HepG2 (cell line): ENCODE measurements at regions not wholly inside any gene's neighbourhood (a gene's known extent, or its start where the extent isn't known, plus 50 kb on each side); places are given as distances from the start of the nearest gene placed in this dataset.

Experiments
- ATAC-seq: fragments of 200-7000 bp; cut with Tn5 transposase; 3 replicates; pipeline ENCODE4 v1.9.1; 2020; ENCODE audit warnings: mild to moderate bottlenecking, moderate library complexity
- BruUV-seq: library from RNA; stranded (reverse); fragments of 400-500 nt; replicated peaks from 2 replicates; lab custom pipeline; 2021; lab: Mats Ljungman, UMichigan
- CTCF ChIA-PET: fragments of 300-600 bp; formaldehyde crosslinking; extraction: SDS; loops from one replicate; lab custom pipeline; 2021; ENCODE audit warnings: low total read pairs, inconsistent platforms, low intra/inter-chr PET ratio; lab: Yijun Ruan, JAX
- POLR2A ChIA-PET: fragments of 350-600 bp; sonication (Branson Sonifier 250); formaldehyde crosslinking; loops from one replicate; lab custom pipeline; 2020; ENCODE audit warnings: antibody characterized with exemption, inconsistent platforms; lab: Yijun Ruan, JAX
- DNase-seq: peaks from one replicate; pipeline ENCODE4 v3.0.0-alpha.2; 2015; ENCODE audit warnings: low spot score
- FAIRE-seq: peaks from 3 replicates; lab custom pipeline; 2011; peaks lifted over from hg19 to GRCh38; lab: Jason Lieb, UNC
- H2AFZ ChIP-seq: one replicate; pipeline ENCODE4 v1.6.1; 2011; ENCODE audit warnings: low read length, inconsistent platforms
- H3K27ac ChIP-seq: fragments of 300-600 bp; 3 replicates; pipeline ENCODE4 v1.8.0; 2011; ENCODE audit warnings: mixed run types, mild to moderate bottlenecking, mixed read lengths, low read length, inconsistent platforms; ENCODE audit not compliant: insufficient read depth; ENCODE audit errors: extremely low read length
- H3K27me3 ChIP-seq, 2 experiments: fragments of 200-600 bp in 1 of 2; 2 replicates in 1 of 2; 3 replicates in 1 of 2; pipeline versions ENCODE4 v1.6.0 to v1.8.0; 2011; ENCODE audit warnings: low read length in 2 of 2, mild to moderate bottlenecking in 2 of 2, moderate library complexity in 2 of 2, inconsistent platforms in 1 of 2; ENCODE audit not compliant: insufficient read depth in 2 of 2, control insufficient read depth in 1 of 2
- H3K36me3 ChIP-seq, 2 experiments: fragments of 200-600 bp in 1 of 2; replicated peaks in 1 of 2; 2 replicates in 1 of 2; 3 replicates in 1 of 2; pipeline versions ENCODE4 v1.5.1 to v1.8.0; 2011; ENCODE audit warnings: low read length in 2 of 2, inconsistent platforms in 1 of 2; ENCODE audit not compliant: insufficient read depth in 2 of 2, control insufficient read depth in 1 of 2
- H3K4me1 ChIP-seq: 2 replicates; pipeline ENCODE4 v1.5.1; 2012; ENCODE audit warnings: low read length, inconsistent platforms; ENCODE audit not compliant: insufficient read depth
- H3K4me2 ChIP-seq: 2 replicates; pipeline ENCODE4 v1.6.0; 2011; ENCODE audit warnings: low read depth, low read length, inconsistent platforms
- H3K4me3 ChIP-seq, 3 experiments: fragments of 200-600 bp in 1 of 3; sonication (generic), shearing (Covaris generic) in 1 of 3; replicated peaks in 1 of 3; 2 replicates each; pipeline ENCODE4 v1.5.1; 2011 to 2016; ENCODE audit warnings: low read length in 3 of 3, inconsistent platforms in 2 of 3, low read depth in 2 of 3, mild to moderate bottlenecking in 2 of 3, control low read depth in 1 of 3, mixed read lengths in 1 of 3; ENCODE audit not compliant: insufficient read depth in 1 of 3
- H3K79me2 ChIP-seq: one replicate; pipeline ENCODE4 v1.6.1; 2011; ENCODE audit warnings: low read length, inconsistent platforms; ENCODE audit not compliant: insufficient read depth
- H3K9ac ChIP-seq: 2 replicates; pipeline ENCODE4 v1.6.0; 2011; ENCODE audit warnings: mild to moderate bottlenecking, low read depth, low read length, inconsistent platforms; ENCODE audit not compliant: insufficient read depth
- H3K9me3 ChIP-seq: 2 replicates; pipeline ENCODE4 v1.5.1; 2012; ENCODE audit warnings: mild to moderate bottlenecking, low read length
- H4K20me1 ChIP-seq: 2 replicates; pipeline ENCODE4 v1.6.0; 2011; ENCODE audit warnings: inconsistent platforms, mild to moderate bottlenecking, low read length, moderate library complexity; ENCODE audit not compliant: insufficient read depth
- CBFB ChIP-seq: sonication (generic); formaldehyde crosslinking; IDR thresholded peaks from 2 replicates; pipeline ENCODE4 v1.4.0; 2020; ENCODE audit warnings: missing genetic modification reagents
- GFI1 ChIP-seq: sonication (generic); formaldehyde crosslinking; IDR thresholded peaks from 2 replicates; pipeline ENCODE4 v1.5.0; 2020; ENCODE audit warnings: missing genetic modification reagents, mild to moderate bottlenecking, borderline replicate concordance
- GMEB1 ChIP-seq: sonication (generic); formaldehyde crosslinking; IDR thresholded peaks from 2 replicates; pipeline ENCODE4 v1.5.1; 2020; ENCODE audit warnings: missing genetic modification reagents, mild to moderate bottlenecking, borderline replicate concordance
- HNRNPUL1 ChIP-seq: fragments of 200-400 bp; formaldehyde crosslinking; IDR thresholded peaks from 2 replicates; pipeline ENCODE4 v1.6.1; 2017; ENCODE audit warnings: low read depth, mild to moderate bottlenecking, low read length, moderate library complexity
- HOXD1 ChIP-seq: sonication (generic); formaldehyde crosslinking; IDR thresholded peaks from 2 replicates; pipeline ENCODE4 v1.5.0; 2020; ENCODE audit warnings: missing genetic modification reagents
- KDM5A ChIP-seq: fragments of 200-600 bp; sonication (generic); IDR thresholded peaks from 2 replicates; pipeline ENCODE4 v1.7.0; 2018; ENCODE audit warnings: antibody characterized with exemption, mild to moderate bottlenecking, low read length, borderline replicate concordance
- MYC ChIP-seq: sonication (generic); formaldehyde crosslinking; IDR thresholded peaks from 2 replicates; pipeline ENCODE4 v1.9.0; 2021; ENCODE audit warnings: missing genetic modification reagents, borderline replicate concordance
- RELA ChIP-seq: sonication (generic); formaldehyde crosslinking; IDR thresholded peaks from 2 replicates; pipeline ENCODE4 v1.4.0; 2020; ENCODE audit warnings: missing genetic modification reagents
- U2AF1 ChIP-seq: fragments of 200-400 bp; formaldehyde crosslinking; optimal IDR thresholded peaks from 2 replicates; pipeline ENCODE3; 2017; ENCODE audit warnings: mild to moderate bottlenecking, low read depth, low read length
- ZMYM3 ChIP-seq: sonication (generic); formaldehyde crosslinking; IDR thresholded peaks from 2 replicates; pipeline ENCODE4 v1.5.1; 2020; ENCODE audit warnings: mild to moderate bottlenecking, missing genetic modification reagents
- ZNF274 ChIP-seq: sonication (generic); formaldehyde crosslinking; IDR thresholded peaks from 2 replicates; pipeline ENCODE4 v1.5.1; 2020; ENCODE audit warnings: mild to moderate bottlenecking, missing genetic modification reagents
- ZNF30 ChIP-seq: sonication (generic); formaldehyde crosslinking; IDR thresholded peaks from 2 replicates; pipeline ENCODE4 v1.5.0; 2020; ENCODE audit warnings: mild to moderate bottlenecking, missing genetic modification reagents
- ZNF468 ChIP-seq: sonication (generic); formaldehyde crosslinking; IDR thresholded peaks from 2 replicates; pipeline ENCODE4 v1.8.0; 2022; ENCODE audit warnings: mild to moderate bottlenecking, moderate library complexity, missing genetic modification reagents
- ZNF775 ChIP-seq: sonication (generic); formaldehyde crosslinking; IDR thresholded peaks from 2 replicates; pipeline ENCODE4 v1.4.0; 2020; ENCODE audit warnings: missing genetic modification reagents, mild to moderate bottlenecking, moderate library complexity, borderline replicate concordance
- ZNF816 ChIP-seq: sonication (generic); formaldehyde crosslinking; IDR thresholded peaks from 2 replicates; pipeline ENCODE4 v1.8.0; 2022; ENCODE audit warnings: missing genetic modification reagents, mild to moderate bottlenecking, borderline replicate concordance
- WGBS: methylation state at CpG from one replicate; pipeline ENCODE4 v1.1.6; 2017; ENCODE audit warnings: low lambda C conversion rate; 5-methylcytosine and 5-hydroxymethylcytosine counted together
- in situ Hi-C: cut with HindIII; loops from 2 replicates; pipeline ENCODE4 v1.10.0; 2017; ENCODE audit warnings: low pct_unique_long_range_greater_than_20kb; ENCODE audit not compliant: extremely low pct_ligation_motif_present
- intact Hi-C: fragments of 100-400 bp; cut with micrococcal nuclease; formaldehyde crosslinking; loops from one replicate; pipeline ENCODE4 v1.10.0; 2022; ENCODE audit not compliant: unreplicated experiment
- TF ChIP-seq, protein P1 (sequence below), 2 experiments: sonication (generic) in 1 of 2; formaldehyde crosslinking in 1 of 2; IDR thresholded peaks; 2 replicates each; pipeline versions ENCODE4 v1.4.0 to v1.6.1; 2016 to 2020; ENCODE audit warnings: borderline replicate concordance in 1 of 2, low read depth in 1 of 2, mild to moderate bottlenecking in 1 of 2, missing genetic modification reagents in 1 of 2
- TF ChIP-seq, protein P2 (sequence below), 2 experiments: fragments of 450-650 bp in 1 of 2; sonication (generic) in 1 of 2; formaldehyde crosslinking; IDR thresholded peaks; 2 replicates each; pipeline versions ENCODE4 v1.5.0 to v1.8.0; 2020 to 2022; ENCODE audit warnings: mild to moderate bottlenecking in 1 of 2, missing genetic modification reagents in 1 of 2

GRCh38 chr7:98040626-98041360 lies 50.8 kb upstream of the OCM2 start:
- Histone ChIP-seq H3K27ac (no peak overlapping the region), H3K27me3 (no peaks in the 10 kb centered on the region; a peak in 2 of 5 replicates), H2AFZ (no peak overlapping the region), H3K4me1 (no peaks in the 10 kb centered on the region), H3K79me2 (no peaks in the 10 kb centered on the region), H3K4me2 (no peak overlapping the region), H3K9ac (no peak overlapping the region), H3K9me3 (no peaks in the 10 kb centered on the region), H3K36me3 (no peaks in the 10 kb centered on the region), H3K4me3 (no peak overlapping the region), H4K20me1 (no peaks in the 10 kb centered on the region)
- ATAC-seq: no peak; the same call in 2 of the 3 replicates
- no TSS peak for BruUV-seq
- WGBS: 51% methylated on average over 17 of the region's 17 CpGs
- ChIA-PET POLR2A (no interaction called here), CTCF (no interaction called here)
- in situ Hi-C loops: no loop called here
- intact Hi-C loops: no loop called here
- no peak for FAIRE-seq
- no peak for DNase-seq
- no peak for TF ChIP-seq HOXD1 (CRISPR knock-in tag)
- TF ChIP-seq RELA: no peak
- no peak for TF ChIP-seq ZNF816 (CRISPR knock-in tag)
- TF ChIP-seq ZNF775: no peak
- TF ChIP-seq ZNF30 (CRISPR knock-in tag): no peak
- no peak for TF ChIP-seq ZNF468 (CRISPR knock-in tag)
- TF ChIP-seq GFI1 (CRISPR knock-in tag): no peak
- TF ChIP-seq GMEB1 (CRISPR knock-in tag): no peak
- TF ChIP-seq, protein P1, sequence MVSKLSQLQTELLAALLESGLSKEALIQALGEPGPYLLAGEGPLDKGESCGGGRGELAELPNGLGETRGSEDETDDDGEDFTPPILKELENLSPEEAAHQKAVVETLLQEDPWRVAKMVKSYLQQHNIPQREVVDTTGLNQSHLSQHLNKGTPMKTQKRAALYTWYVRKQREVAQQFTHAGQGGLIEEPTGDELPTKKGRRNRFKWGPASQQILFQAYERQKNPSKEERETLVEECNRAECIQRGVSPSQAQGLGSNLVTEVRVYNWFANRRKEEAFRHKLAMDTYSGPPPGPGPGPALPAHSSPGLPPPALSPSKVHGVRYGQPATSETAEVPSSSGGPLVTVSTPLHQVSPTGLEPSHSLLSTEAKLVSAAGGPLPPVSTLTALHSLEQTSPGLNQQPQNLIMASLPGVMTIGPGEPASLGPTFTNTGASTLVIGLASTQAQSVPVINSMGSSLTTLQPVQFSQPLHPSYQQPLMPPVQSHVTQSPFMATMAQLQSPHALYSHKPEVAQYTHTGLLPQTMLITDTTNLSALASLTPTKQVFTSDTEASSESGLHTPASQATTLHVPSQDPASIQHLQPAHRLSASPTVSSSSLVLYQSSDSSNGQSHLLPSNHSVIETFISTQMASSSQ (IDR thresholded peaks at IDR 0.05; ENCODE audit: low read depth): no peak
- TF ChIP-seq, protein P1 (CRISPR knock-in tag; IDR thresholded peaks at IDR 0.05; ENCODE audit: borderline replicate concordance): no peak
- no peak for TF ChIP-seq ZNF274 (CRISPR knock-in tag)
- TF ChIP-seq KDM5A: no peak
- TF ChIP-seq CBFB: no peak
- no peak for TF ChIP-seq U2AF1
- no peak for TF ChIP-seq MYC (CRISPR knock-in tag)
- no peak for TF ChIP-seq ZMYM3 (CRISPR knock-in tag)
- no peak for TF ChIP-seq HNRNPUL1
- TF ChIP-seq, protein P2, sequence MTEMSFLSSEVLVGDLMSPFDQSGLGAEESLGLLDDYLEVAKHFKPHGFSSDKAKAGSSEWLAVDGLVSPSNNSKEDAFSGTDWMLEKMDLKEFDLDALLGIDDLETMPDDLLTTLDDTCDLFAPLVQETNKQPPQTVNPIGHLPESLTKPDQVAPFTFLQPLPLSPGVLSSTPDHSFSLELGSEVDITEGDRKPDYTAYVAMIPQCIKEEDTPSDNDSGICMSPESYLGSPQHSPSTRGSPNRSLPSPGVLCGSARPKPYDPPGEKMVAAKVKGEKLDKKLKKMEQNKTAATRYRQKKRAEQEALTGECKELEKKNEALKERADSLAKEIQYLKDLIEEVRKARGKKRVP (CRISPR knock-in tag; IDR thresholded peaks at IDR 0.05): no peak
